ENCODE measurements at regions not wholly inside any gene's neighbourhood (a gene's known extent, or its start where the extent isn't known, plus 50 kb on each side); places are given as distances from the start of the nearest gene placed in this dataset.

- no peak for TF ChIP-seq ZSCAN4 (tag by site-specific recombination; IDR thresholded peaks at IDR 0.05)
- no peak for TF ChIP-seq ZNF23 (tag by site-specific recombination; IDR thresholded peaks at IDR 0.05; ENCODE audit: borderline replicate concordance)
- TF ChIP-seq ZNF239 (tag by site-specific recombination; IDR thresholded peaks at IDR 0.05) = no peak
- TF ChIP-seq TCF7L2 (IDR thresholded peaks at IDR 0.05; ENCODE audit: borderline replicate concordance, low read depth, low read length) = no peak
- no peak for TF ChIP-seq BCL11A (tag by site-specific recombination; IDR thresholded peaks at IDR 0.05; ENCODE audit: low read depth)
- no peak for TF ChIP-seq SP7 (tag by site-specific recombination; IDR thresholded peaks at IDR 0.05)
Measured at GRCh38 chr10:2623675-2624274, 443.6 kb upstream of the PFKP start (continued).

- ChIA-PET CTCF (interaction anchor here (0.6 to 1.3 kb wide), 4 partner anchors 10 to 1114 kb away, joined by 3 to 8 read pairs (median 4); no protein-coding TSS in a partner anchor), POLR2A (no interaction called here)
- Histone ChIP-seq H3K4me3 (ENCODE audit: low read depth, low read length) (no peak overlapping the region), H3K4me1 (ENCODE audit: control insufficient read depth, insufficient read depth, low read length) (no peaks in the 10 kb centered on the region), H3K27ac (ENCODE audit: extremely low read depth, low read depth, low read length) (no peak overlapping the region), H3K9me3 (ENCODE audit: control insufficient read depth, insufficient read depth, low read depth, low read length) (no peaks in the 10 kb centered on the region), H3K36me3 (ENCODE audit: control insufficient read depth in 2 of 2, insufficient read depth in 1 of 2, low read length in 2 of 2) (no peaks in the 10 kb centered on the region)
- no peak for TF ChIP-seq ZNF837 (tag by site-specific recombination; IDR thresholded peaks at IDR 0.05)
- TF ChIP-seq ZFP41 (tag by site-specific recombination; IDR thresholded peaks at IDR 0.05; ENCODE audit: borderline replicate concordance) = no peak
- no peak for TF ChIP-seq ZNF175 (tag by site-specific recombination; IDR thresholded peaks at IDR 0.05)
- no peak for TF ChIP-seq ZNF157 (tag by site-specific recombination; IDR thresholded peaks at IDR 0.05)
- no peak for TF ChIP-seq ZNF626 (tag by site-specific recombination; IDR thresholded peaks at IDR 0.05)
- no peak for TF ChIP-seq ZNF501 (tag by site-specific recombination; IDR thresholded peaks at IDR 0.05)
- no peak for TF ChIP-seq ZNF433 (tag by site-specific recombination; IDR thresholded peaks at IDR 0.05; ENCODE audit: low read depth)
- no peak for TF ChIP-seq GLIS1 (tag by site-specific recombination; IDR thresholded peaks at IDR 0.05)
- no peak for TF ChIP-seq ZNF426 (tag by site-specific recombination; IDR thresholded peaks at IDR 0.05)
- no peak for TF ChIP-seq MZF1 (tag by site-specific recombination; IDR thresholded peaks at IDR 0.05; ENCODE audit: borderline replicate concordance)
- TF ChIP-seq ZNF473 (tag by site-specific recombination; IDR thresholded peaks at IDR 0.05) = no peak
- no peak for TF ChIP-seq ZNF2 (tag by site-specific recombination; IDR thresholded peaks at IDR 0.05)
- no peak for TF ChIP-seq ZBTB8A (tag by site-specific recombination; IDR thresholded peaks at IDR 0.05)
- no peak for TF ChIP-seq SP3 (tag by site-specific recombination; IDR thresholded peaks at IDR 0.05)
- TF ChIP-seq ZNF341 (tag by site-specific recombination; IDR thresholded peaks at IDR 0.05; ENCODE audit: low read depth) = no peak
- TF ChIP-seq ZNF530 (tag by site-specific recombination; IDR thresholded peaks at IDR 0.05; ENCODE audit: low read depth) = no peak
- no peak for TF ChIP-seq ZNF792 (tag by site-specific recombination; IDR thresholded peaks at IDR 0.05)
Measured at GRCh38 chr10:2620827-2621521, 446.4 kb upstream of the PFKP start.

- POLR2A ChIA-PET = no interaction called here
- H3K4me3 ChIP-seq (ENCODE audit: low read depth, low read length) = no peak overlapping the region
- no peaks in the 10 kb centered on the region for H3K4me1 ChIP-seq (ENCODE audit: control insufficient read depth, insufficient read depth, low read length)
- no peaks in the 10 kb centered on the region for H3K9me3 ChIP-seq (ENCODE audit: control insufficient read depth, insufficient read depth, low read depth, low read length)
- H3K36me3 ChIP-seq (ENCODE audit: control insufficient read depth in 2 of 2, insufficient read depth in 1 of 2, low read length in 2 of 2) = no peaks in the 10 kb centered on the region
- H3K27ac ChIP-seq (ENCODE audit: extremely low read depth, low read depth, low read length) = no peak overlapping the region
- CTCF ChIA-PET = interaction anchor here (0.6 to 1.3 kb wide), 5 partner anchors 11 to 1739 kb away, joined by 3 to 5 read pairs (median 3); no protein-coding TSS in a partner anchor
- no peak for TF ChIP-seq ZNF530 (tag by site-specific recombination; IDR thresholded peaks at IDR 0.05; ENCODE audit: low read depth)
- TF ChIP-seq ZNF223 (tag by site-specific recombination; IDR thresholded peaks at IDR 0.05) = no peak
- no peak for TF ChIP-seq ZNF26 (tag by site-specific recombination; IDR thresholded peaks at IDR 0.05)
- TF ChIP-seq ZNF521 (tag by site-specific recombination; IDR thresholded peaks at IDR 0.05) = no peak
- no peak for TF ChIP-seq ZNF354C (tag by site-specific recombination; IDR thresholded peaks at IDR 0.05; ENCODE audit: borderline replicate concordance, low read depth)
- no peak for TF ChIP-seq ZNF623 (tag by site-specific recombination; IDR thresholded peaks at IDR 0.05)
- TF ChIP-seq ZFP41 (tag by site-specific recombination; IDR thresholded peaks at IDR 0.05; ENCODE audit: borderline replicate concordance) = no peak
- TF ChIP-seq ZNF341 (tag by site-specific recombination; IDR thresholded peaks at IDR 0.05; ENCODE audit: low read depth) = no peak
- TF ChIP-seq ZNF791 (tag by site-specific recombination; IDR thresholded peaks at IDR 0.05) = no peak
Measured at GRCh38 chr10:2619916-2620315, 447.4 kb upstream of the PFKP start.
